Epidermal melanocyte (primary cell): ENCODE measurements at regions not wholly inside any gene's neighbourhood (a gene's known extent, or its start where the extent isn't known, plus 50 kb on each side); places are given as distances from the start of the nearest gene placed in this dataset.
"Not testable (repeated sequence)": the region's sequence is repeated elsewhere in the genome, so short reads cannot be mapped to it uniquely, and the experiment has no call there.

Source experiments
- DNase-seq: peaks from one replicate; pipeline ENCODE4 v3.0.0; 2011; ENCODE audit warnings: low spot score; ENCODE audit not compliant: insufficient read length

DNA sequence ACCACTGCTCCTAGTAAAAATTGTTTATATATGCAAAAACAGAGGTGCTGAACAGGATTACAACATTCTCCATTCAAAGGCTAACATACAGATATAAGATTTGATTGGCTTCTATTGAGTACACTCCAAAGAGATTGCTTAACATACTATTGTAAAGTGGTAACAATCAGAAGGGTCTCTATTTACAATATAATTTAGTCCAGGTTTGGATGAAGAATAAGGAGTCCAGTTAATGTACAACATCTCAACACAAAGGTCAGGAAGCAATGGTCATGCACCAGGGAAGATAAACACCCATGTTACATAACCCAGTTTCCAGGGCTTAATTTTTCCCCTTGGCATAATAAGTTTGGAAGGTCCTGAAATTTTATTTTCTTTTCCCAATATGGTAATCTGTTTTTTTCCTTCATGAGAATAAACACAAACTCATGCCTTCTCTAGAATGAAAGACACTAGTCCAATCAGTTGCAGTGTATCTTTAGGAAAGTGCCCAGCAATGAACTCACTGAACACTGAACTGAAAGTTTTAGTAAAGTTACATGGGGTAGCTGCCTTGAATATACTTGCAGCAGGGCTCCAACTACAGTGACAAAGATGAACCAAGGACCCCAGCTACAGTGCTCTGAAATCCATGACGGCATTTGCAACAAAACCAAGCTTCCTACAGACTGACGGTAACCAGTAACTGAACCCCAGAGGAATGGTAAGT is 255.3 kb upstream of the GJE1 start:
- DNase-seq, result no peak

- no peak for DNase-seq
These were observed 257.7 kb upstream of the GJE1 start for GRCh38 chr6:141874930-141875602.

- DNase-seq, result not testable (repeated sequence)
These were observed 263.2 kb upstream of the GJE1 start for GRCh38 chr6:141869509-141869908.

DNA sequence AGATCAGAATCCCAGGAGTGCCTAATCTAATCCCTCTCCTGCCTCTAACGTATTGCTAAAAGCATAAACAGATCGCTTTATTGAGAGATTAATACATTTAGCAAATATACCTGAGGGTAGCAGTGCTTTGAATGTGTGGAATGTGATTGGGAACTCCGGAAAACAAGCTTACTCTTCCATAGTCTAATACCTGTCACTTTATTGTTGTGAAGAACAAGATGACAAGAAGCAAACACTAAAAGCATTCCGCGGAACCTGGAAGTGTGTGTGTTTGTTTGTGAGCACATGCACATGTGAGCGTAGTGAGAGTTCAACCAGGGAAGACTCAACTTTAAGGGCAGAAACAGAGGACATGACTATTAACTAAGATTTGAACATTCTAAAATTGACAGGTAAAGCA is 265.0 kb upstream of the GJE1 start:
- no peak for DNase-seq

DNA sequence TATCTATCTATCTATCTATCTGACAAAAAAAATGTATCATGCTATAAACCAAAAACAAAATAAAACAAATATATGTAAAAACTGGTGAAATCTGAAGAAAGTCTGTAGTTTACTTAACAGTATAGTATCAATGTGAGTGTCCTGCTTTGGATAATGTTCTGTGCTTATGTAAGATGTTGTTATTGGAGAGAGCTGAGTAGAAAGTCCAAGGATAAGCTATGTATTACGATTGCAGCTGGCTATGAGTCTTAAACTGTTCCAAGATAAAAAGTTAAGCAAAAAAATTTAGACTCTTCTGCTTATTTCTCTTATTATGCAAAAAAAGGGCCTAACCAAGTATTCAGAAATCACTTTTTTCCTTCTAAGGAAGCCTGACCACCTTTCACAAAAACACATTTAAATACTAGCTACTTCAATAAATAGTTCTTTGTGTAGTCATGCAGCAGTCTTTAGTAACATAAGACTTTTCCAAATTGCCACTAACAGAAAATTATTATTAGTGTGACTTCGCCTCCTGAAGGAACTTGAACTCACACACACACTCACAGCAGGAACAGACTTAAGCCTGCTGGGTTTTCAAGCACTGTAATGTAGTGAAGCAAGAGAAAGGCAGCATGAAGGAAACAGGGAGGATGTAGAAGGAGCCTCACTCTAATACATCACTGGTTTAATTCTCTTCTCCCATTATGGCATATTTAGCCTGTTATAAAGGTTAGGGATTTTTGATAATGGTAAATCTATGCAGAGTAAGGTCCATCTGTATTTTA is 265.8 kb upstream of the GJE1 start:
- DNase-seq, result no peak

DNA sequence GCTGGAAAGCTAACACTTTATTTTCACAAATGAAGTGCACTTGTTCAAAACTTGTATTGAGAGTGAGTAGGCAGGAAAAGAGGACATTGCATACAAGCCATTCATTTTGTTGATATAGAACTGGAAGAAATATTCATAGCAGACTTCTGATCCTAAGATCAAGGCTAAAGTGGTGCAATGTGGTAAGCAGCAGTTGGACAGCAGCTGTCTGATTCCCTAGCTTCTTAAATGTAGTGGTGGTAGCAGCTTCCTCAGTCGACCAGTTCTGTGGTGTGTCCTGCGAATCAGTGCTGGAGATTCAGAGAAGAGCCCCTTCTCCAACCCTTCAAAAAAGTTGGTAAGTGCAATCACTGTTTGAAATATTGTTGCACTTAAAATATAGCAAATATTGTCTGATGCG is 281.7 kb upstream of the GJE1 start:
- no peak for DNase-seq

GRCh38 chr6:141848029-141848890 is 284.5 kb upstream of the GJE1 start:
- no peak for DNase-seq

- DNase-seq, result no peak
These were observed 286.1 kb upstream of the GJE1 start for GRCh38 chr6:141846639-141847038.

DNA sequence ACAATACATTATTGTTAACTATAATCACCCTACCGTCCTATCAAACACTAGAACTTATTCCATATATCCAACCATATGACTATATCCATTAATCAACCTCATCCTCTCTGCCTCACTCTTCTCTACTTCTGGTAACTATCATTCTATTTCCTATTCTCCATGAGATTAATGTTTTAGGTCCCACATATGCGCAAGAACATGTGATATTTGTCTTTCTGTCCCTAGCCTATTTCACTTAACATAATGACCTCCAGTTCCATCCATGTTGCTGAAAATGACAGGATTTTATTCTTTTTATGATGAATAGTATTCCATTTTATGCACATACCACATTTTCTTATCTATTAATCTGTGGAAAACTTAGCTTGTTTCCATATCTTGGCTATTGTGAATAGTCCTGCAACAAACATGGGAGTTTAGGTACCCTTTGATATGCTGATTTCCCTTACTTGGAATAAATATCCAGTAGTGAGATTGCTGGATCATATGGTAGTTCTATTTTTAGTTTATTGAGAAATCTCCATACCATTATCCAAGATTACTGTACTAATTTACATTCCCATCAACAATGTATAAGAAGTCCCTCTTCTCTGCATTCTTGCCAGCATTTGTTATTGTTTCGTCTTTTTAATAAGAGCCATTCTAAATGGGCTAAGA is 289.4 kb upstream of the GJE1 start:
- DNase-seq, result no peak

DNA sequence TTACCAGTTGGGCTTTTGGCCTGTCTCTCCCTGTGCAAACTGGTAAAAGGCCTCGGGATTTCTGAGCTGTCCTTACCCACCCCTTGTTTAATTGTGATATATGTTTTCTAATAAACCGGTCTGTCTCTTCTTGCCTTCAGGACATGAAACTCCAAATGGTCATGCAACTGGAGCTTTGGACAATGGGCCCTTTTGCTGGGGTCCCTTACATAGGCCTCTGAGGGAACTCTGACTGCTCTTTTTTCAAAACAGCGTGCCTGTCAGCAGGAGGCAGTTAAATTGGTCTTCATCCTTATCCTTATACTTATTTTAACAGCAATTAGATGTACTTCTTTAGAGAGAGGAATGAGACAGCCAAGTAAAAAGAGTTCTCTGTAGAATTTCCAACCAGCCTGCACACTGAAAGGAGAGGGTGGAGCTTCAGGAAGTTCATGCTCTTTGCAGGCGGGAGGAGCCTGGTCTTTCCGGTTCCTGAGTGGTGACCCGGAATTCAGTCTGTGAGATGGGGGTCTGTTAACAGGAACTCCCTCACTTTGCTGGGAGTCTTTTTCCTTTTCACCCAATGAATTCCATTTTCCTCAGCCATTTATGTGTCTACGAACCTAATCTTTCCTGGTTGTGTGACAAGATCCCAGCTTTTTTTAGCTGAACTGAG is 299.6 kb upstream of the GJE1 start:
- DNase-seq, result peak; percentile 20

DNA sequence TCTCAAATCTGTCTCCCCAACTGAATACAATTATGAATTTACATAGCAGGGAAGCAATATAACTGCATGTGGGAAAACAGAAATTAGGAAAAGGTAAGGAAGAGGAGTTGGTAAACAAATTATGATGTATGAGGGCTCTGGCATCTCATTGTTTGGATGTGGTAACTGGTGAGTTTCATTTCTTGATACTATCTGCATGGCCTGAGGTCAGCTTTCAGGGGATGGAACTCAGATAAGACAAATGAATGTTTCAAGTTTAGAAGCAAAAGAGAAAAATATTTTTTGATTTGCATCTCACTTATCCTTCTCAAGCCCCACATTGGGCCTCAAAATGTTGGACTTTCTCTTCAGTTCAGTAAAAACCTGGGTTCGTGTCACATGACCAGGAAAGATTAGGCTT is 302.2 kb upstream of the GJE1 start:
- no peak for DNase-seq

DNA sequence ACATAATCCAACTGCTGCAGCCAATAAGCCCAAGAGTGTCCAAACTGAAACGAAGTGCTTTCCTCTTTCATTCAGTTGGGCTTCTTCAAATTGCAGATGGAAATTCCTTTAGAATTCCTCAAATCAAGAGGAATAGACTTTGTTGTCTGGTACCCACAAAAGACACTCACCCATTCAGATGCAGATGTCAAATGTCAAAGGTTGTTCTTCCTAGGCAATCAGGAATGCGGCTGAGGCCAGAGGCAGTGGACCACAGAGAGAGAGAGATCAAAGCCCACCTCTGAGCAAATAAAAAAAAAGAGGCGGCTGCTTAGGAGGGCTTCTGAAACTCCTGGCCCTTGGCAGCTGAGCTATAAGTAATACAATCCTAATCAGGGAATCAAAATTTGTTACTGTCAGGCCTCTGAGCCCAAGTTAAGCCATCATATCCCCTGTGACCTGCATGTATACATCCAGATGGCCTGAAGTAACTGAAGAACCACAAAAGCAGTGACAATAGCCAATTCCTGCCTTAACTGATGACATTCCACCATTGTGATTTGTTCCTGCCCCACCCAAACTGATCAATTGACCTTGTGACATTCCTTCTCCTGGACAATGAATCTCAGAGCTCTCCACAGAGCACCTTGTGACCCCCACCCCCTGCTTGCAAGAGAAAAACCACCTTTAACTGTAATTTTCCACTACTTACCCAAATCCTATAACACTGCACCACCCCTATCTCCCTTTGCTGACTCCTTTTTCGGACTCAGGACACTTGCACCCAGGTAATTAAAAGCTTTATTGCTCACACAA is 303.0 kb upstream of the GJE1 start:
- DNase-seq, result no peak

- no peak for DNase-seq
These were observed 308.4 kb upstream of the GJE1 start for GRCh38 chr6:141824350-141824749.

DNA sequence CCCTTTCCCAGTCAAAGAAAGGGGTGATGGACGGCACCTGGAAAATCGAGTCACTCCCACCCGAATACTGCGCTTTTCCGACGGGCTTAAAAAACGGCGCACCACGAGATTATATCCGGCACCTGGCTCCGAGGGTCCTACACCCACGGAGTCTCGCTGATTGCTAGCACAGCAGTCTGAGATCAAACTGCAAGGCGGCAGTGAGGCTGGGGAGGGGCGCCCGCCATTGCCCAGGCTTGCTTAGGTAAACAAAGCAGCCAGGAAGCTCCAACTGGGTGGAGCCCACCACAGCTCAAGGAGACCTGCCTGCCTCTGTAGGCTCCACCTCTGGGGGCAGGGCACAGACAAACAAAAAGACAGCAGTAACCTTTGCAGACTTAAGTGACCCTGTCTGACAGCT is 317.7 kb upstream of the GJE1 start:
- not testable (repeated sequence) for DNase-seq

- DNase-seq, result no peak
These were observed 322.8 kb upstream of the GJE1 start for GRCh38 chr6:141809901-141810300.

GRCh38 chr6:141808662-141809061 is 324.1 kb upstream of the GJE1 start:
- no peak for DNase-seq

DNA sequence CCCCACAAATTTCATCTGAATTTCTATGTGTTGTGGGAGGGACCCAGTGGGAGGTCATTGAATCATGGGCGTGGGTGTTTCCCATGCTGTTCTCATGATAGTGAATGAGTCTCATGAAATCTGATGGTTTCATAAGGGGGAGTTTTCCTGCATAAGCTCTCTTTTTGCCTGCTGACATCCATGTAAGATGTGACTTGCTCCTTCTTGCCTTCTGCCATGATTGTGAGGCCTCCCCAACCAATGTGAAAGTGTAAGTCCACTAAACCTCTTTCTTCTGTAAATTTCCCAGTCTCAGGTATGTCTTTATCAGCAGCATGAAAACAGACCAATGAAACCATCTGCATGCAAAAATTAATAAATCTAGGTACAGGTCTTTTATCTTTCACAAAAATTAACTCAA is 331.8 kb upstream of the GJE1 start:
- not testable (repeated sequence) for DNase-seq

- DNase-seq, result no peak
These were observed 341.8 kb upstream of the GJE1 start for GRCh38 chr6:141790921-141791320.

GRCh38 chr6:141788096-141788495 is 344.6 kb upstream of the GJE1 start:
- no peak for DNase-seq

DNA sequence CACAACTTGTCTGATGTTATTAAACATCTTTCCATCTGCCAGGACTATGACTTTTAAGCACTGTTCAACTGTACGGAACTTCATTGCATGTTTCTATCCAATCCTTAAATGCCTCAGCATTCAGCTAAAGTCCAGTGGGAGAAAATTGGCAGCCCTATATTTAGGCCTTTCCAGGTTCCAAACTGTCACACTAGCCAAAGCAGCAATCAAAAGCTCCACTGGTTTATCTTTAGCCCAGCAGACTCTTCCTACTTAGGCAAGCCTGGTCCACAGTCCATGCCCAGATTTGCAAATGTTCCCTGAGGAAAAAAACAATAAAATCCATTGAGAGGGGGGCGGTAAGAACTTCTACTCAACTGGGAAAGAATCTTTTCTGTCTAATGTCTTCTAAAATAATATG is 349.1 kb upstream of the GJE1 start:
- DNase-seq, result no peak
